ENCODE measurements at regions not wholly inside any gene's neighbourhood (a gene's known extent, or its start where the extent isn't known, plus 50 kb on each side); places are given as distances from the start of the nearest gene placed in this dataset.

DNA sequence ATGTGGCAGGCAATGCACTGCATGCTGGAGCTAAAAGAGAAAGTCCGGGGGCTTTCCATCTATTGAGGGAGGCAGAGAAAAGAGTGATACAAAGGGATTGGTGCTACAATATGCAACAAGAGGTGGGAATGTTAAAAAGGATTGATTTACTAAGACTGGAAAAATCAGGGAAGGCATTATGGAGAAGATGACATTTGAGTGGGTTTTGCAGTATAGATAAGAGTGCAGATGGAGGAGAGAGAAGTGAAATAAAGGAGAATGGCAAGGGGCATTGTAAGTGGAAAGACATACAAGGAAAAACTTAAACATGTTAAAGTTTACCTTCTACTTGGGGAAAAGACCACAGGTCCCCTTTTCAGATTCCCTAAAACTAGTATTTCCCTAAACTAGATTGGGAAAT, 399.4 kb downstream of the KCNRG start:
- H3K27me3 ChIP-seq (ENCODE audit: insufficient read depth, low read length) = no peaks in the 10 kb centered on the region
- H3K9ac ChIP-seq (ENCODE audit: extremely low read depth, insufficient read length, low read length) = no peak overlapping the region
- TF ChIP-seq, protein P1, sequence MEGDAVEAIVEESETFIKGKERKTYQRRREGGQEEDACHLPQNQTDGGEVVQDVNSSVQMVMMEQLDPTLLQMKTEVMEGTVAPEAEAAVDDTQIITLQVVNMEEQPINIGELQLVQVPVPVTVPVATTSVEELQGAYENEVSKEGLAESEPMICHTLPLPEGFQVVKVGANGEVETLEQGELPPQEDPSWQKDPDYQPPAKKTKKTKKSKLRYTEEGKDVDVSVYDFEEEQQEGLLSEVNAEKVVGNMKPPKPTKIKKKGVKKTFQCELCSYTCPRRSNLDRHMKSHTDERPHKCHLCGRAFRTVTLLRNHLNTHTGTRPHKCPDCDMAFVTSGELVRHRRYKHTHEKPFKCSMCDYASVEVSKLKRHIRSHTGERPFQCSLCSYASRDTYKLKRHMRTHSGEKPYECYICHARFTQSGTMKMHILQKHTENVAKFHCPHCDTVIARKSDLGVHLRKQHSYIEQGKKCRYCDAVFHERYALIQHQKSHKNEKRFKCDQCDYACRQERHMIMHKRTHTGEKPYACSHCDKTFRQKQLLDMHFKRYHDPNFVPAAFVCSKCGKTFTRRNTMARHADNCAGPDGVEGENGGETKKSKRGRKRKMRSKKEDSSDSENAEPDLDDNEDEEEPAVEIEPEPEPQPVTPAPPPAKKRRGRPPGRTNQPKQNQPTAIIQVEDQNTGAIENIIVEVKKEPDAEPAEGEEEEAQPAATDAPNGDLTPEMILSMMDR (conservative IDR thresholded peaks at IDR 0.05) = no peak
- no peak overlapping the region for H3T11ph ChIP-seq (ENCODE audit: low read length)
- H3K23ac ChIP-seq (ENCODE audit: insufficient read length, low read depth, low read length) = no peak overlapping the region
- H3K9me3 ChIP-seq (ENCODE audit: control insufficient read depth, low read depth, low read length) = no peaks in the 10 kb centered on the region
- no peaks in the 10 kb centered on the region for H4K20me1 ChIP-seq (ENCODE audit: control insufficient read depth, insufficient read depth, insufficient read length)
- H3K14ac ChIP-seq (ENCODE audit: insufficient read depth, low read length) = no peak overlapping the region
- no peak overlapping the region for H3K27ac ChIP-seq (ENCODE audit: insufficient read length, low read depth, low read length)
- peaks cover 11 to 25% (median 23%) of the 10 kb centered on the region in 3 experiments for H3K36me3 Mint-ChIP-seq (ENCODE audit: insufficient read depth in 1 of 3, low read depth in 3 of 3)
- H3K79me2 ChIP-seq (ENCODE audit: insufficient read depth, low read length) = no peaks in the 10 kb centered on the region
- no peak overlapping the region for H3K4me3 Mint-ChIP-seq
- H3K4ac ChIP-seq (ENCODE audit: low read depth, low read length) = no peak overlapping the region
- no peak overlapping the region for H2AFZ ChIP-seq (ENCODE audit: low read length)
- no peak overlapping the region for H2BK20ac ChIP-seq (ENCODE audit: low read depth, low read length, poor library complexity, severe bottlenecking)
- no peak overlapping the region for H4K8ac ChIP-seq (replicated peaks; ENCODE audit: insufficient read length, low read depth, low read length)
- peaks cover 30 to 34% of the 10 kb centered on the region in 2 experiments for H3K4me1 Mint-ChIP-seq
- H2AK5ac ChIP-seq (ENCODE audit: insufficient read length, low read length) = no peak overlapping the region
- no peak overlapping the region for H3K27ac Mint-ChIP-seq
- no peaks in the 10 kb centered on the region for H3K23me2 ChIP-seq (ENCODE audit: insufficient read length, low read depth, low read length, poor library complexity, severe bottlenecking)
- no peak overlapping the region for H2BK5ac ChIP-seq (ENCODE audit: insufficient read length, low read length)
- H3K9me3 Mint-ChIP-seq = peaks cover 10 to 11% of the 10 kb centered on the region in 2 experiments
- H4K5ac ChIP-seq (ENCODE audit: insufficient read length, low read depth, low read length) = no peak overlapping the region
- no CpG with 5 or more reads among the region's 1 CpG for WGBS (ENCODE audit: extremely low coverage, insufficient read length, low lambda C conversion rate)
- H3K79me1 ChIP-seq (ENCODE audit: insufficient read depth, low read depth, low read length, poor library complexity, severe bottlenecking) = no peaks in the 10 kb centered on the region
- no peaks in the 10 kb centered on the region for H3K4me1 ChIP-seq (ENCODE audit: insufficient read depth, low read length)
- H2BK15ac ChIP-seq (ENCODE audit: low read depth, low read length) = no peak overlapping the region
- H2BK120ac ChIP-seq (ENCODE audit: low read depth, low read length, poor library complexity, severe bottlenecking) = no peak overlapping the region
- H2BK12ac ChIP-seq (ENCODE audit: insufficient read length, low read depth, low read length) = no peak overlapping the region
- no peak overlapping the region for H3K18ac ChIP-seq (ENCODE audit: insufficient read length, low read depth, low read length)
- DNase-seq = no peak
- H3K27me3 Mint-ChIP-seq (ENCODE audit: low read depth) = no peaks in the 10 kb centered on the region
- no peak overlapping the region for H4K91ac ChIP-seq (ENCODE audit: insufficient read length, low read depth, low read length)
- H3K4me2 ChIP-seq (ENCODE audit: insufficient read depth, insufficient read length, low read length) = no peak overlapping the region
- no peak overlapping the region for H3K56ac ChIP-seq (ENCODE audit: insufficient read length, low read depth, low read length)

Data from H9 (cell line).